Activated T-cell treated with anti-CD3 and anti-CD28 coated beads, Interleukin-2, amount 50 U/mL, for 24 hours (primary cell): ENCODE measurements at regions not wholly inside any gene's neighbourhood (a gene's known extent, or its start where the extent isn't known, plus 50 kb on each side); places are given as distances from the start of the nearest gene placed in this dataset.

Experiments
- DNase-seq: peaks from one replicate; pipeline ENCODE4 v3.0.0-alpha.2; 2020
- H3K27ac Mint-ChIP-seq: 2 replicates; pipeline ENCODE4 v1.8.0; 2020; ENCODE audit warnings: mild to moderate bottlenecking, mixed read lengths
- H3K27me3 Mint-ChIP-seq: 2 replicates; pipeline ENCODE4 v1.8.0; 2020; ENCODE audit warnings: mixed read lengths
- H3K36me3 Mint-ChIP-seq: 2 replicates; pipeline ENCODE4 v1.8.0; 2020; ENCODE audit warnings: low read depth, mixed read lengths
- H3K4me1 Mint-ChIP-seq: 2 replicates; pipeline ENCODE4 v1.8.0; 2020; ENCODE audit warnings: low read depth, mixed read lengths
- H3K4me3 Mint-ChIP-seq: 2 replicates; pipeline ENCODE4 v1.8.0; 2020; ENCODE audit warnings: mild to moderate bottlenecking, moderate library complexity, mixed read lengths
- H3K9me3 Mint-ChIP-seq: 2 replicates; pipeline ENCODE4 v1.8.0; 2020; ENCODE audit warnings: mixed read lengths

- Mint-ChIP-seq H3K4me3 (no peak overlapping the region), H3K4me1 (peaks cover 11% of the 10 kb centered on the region), H3K36me3 (no peaks in the 10 kb centered on the region), H3K27ac (no peak overlapping the region), H3K27me3 (no peaks in the 10 kb centered on the region), H3K9me3 (no peaks in the 10 kb centered on the region)
- DNase-seq, result no peak
Measured at GRCh38 chr10:47090903-47091302, 179.7 kb downstream of the PTPN20 start.

DNA sequence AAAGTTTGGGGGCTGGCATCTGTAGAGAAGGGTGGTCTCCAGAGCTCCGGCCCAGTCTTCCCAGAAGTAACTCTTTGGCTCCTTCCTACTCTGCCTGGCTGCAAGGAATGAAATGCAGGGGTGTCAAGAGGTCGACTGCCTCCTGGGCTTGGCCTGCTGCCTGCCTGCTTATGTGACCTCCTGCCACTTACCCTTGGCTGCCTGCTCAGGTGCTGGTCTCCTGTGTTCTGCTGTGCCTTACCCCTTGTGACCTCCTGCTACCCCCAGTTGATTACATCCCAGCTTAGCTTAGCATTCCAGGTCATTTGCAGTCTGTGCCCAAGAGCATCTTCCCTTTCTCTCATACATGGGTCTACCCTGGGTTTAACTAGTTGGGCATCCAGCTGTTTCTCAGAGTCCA lies 180.2 kb downstream of the PTPN20 start:
- Mint-ChIP-seq H3K4me3 (no peak overlapping the region), H3K9me3 (no peaks in the 10 kb centered on the region), H3K36me3 (no peaks in the 10 kb centered on the region), H3K27me3 (no peaks in the 10 kb centered on the region), H3K4me1 (peaks cover 11% of the 10 kb centered on the region), H3K27ac (no peak overlapping the region)
- no peak for DNase-seq

DNA sequence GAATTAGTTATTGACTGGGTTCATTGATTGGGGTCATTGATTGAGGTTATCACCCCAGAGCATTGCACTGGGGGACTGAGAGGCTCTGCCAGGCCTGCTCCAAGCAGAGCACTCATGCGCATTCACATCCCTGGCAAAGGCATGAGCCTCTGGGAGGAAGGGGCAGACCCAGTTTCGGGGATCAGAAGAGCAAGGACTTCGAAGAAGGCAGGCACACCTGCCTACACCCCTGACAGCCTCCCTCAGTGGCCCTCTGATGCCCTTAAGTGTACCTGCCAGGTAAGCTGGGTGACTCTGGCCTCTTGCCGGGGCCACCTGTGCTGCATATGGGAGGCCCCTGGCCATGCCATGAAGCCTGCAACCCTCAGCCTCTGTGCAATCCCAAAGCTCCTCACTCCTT lies 181.1 kb downstream of the PTPN20 start:
- H3K27ac Mint-ChIP-seq, result no peak overlapping the region
- no peaks in the 10 kb centered on the region for H3K9me3 Mint-ChIP-seq
- peaks cover 11% of the 10 kb centered on the region for H3K4me1 Mint-ChIP-seq
- no peaks in the 10 kb centered on the region for H3K36me3 Mint-ChIP-seq
- DNase-seq, result no peak
- no peaks in the 10 kb centered on the region for H3K27me3 Mint-ChIP-seq
- no peak overlapping the region for H3K4me3 Mint-ChIP-seq

DNA sequence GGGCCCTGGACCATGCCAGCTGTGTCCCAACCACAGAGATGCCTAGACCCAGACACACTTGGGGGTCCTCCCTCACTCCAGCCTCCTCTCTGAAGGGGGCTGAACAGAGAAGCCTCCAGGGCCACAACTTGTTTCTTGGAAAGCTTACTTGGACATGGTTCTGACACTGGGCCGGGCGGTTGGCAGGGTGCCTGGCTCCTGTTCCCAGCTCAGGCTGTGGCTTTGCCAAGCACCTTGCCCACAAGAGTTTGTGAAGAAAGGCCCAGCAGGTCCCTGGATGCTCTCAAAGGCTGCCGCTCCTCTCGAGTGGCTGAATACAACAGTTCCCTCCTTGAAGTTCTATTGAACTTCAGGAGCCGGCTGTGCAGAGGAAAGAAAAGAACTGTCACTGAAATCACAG lies 181.6 kb downstream of the PTPN20 start:
- Mint-ChIP-seq H3K36me3 (no peaks in the 10 kb centered on the region), H3K27ac (no peak overlapping the region), H3K9me3 (no peaks in the 10 kb centered on the region), H3K4me1 (peaks cover 6% of the 10 kb centered on the region), H3K27me3 (no peaks in the 10 kb centered on the region), H3K4me3 (no peak overlapping the region)
- no peak for DNase-seq

- no peaks in the 10 kb centered on the region for H3K27me3 Mint-ChIP-seq
- H3K36me3 Mint-ChIP-seq, result no peaks in the 10 kb centered on the region
- no peak overlapping the region for H3K4me3 Mint-ChIP-seq
- DNase-seq, result no peak
- H3K9me3 Mint-ChIP-seq, result no peaks in the 10 kb centered on the region
- H3K4me1 Mint-ChIP-seq, result no peaks in the 10 kb centered on the region
- no peak overlapping the region for H3K27ac Mint-ChIP-seq
Measured at GRCh38 chr10:47094126-47094525, 182.9 kb downstream of the PTPN20 start.

- Mint-ChIP-seq H3K4me3 (no peak overlapping the region), H3K36me3 (no peaks in the 10 kb centered on the region), H3K27ac (no peak overlapping the region), H3K9me3 (no peaks in the 10 kb centered on the region), H3K27me3 (no peaks in the 10 kb centered on the region), H3K4me1 (no peaks in the 10 kb centered on the region)
- no peak for DNase-seq
Measured at GRCh38 chr10:47094636-47095035, 183.4 kb downstream of the PTPN20 start.

- no peak for DNase-seq
- no peak overlapping the region for H3K27ac Mint-ChIP-seq
- no peaks in the 10 kb centered on the region for H3K36me3 Mint-ChIP-seq
- H3K9me3 Mint-ChIP-seq, result no peaks in the 10 kb centered on the region
- no peaks in the 10 kb centered on the region for H3K27me3 Mint-ChIP-seq
- H3K4me3 Mint-ChIP-seq, result no peak overlapping the region
- H3K4me1 Mint-ChIP-seq, result no peaks in the 10 kb centered on the region
Measured at GRCh38 chr10:47095211-47095610, 184.0 kb downstream of the PTPN20 start.

GRCh38 chr10:47095848-47096612 lies 184.8 kb downstream of the PTPN20 start:
- Mint-ChIP-seq H3K4me1 (no peaks in the 10 kb centered on the region), H3K4me3 (no peak overlapping the region), H3K27me3 (no peaks in the 10 kb centered on the region), H3K36me3 (no peaks in the 10 kb centered on the region), H3K9me3 (no peaks in the 10 kb centered on the region), H3K27ac (no peak overlapping the region)
- DNase-seq, result no peak

DNA sequence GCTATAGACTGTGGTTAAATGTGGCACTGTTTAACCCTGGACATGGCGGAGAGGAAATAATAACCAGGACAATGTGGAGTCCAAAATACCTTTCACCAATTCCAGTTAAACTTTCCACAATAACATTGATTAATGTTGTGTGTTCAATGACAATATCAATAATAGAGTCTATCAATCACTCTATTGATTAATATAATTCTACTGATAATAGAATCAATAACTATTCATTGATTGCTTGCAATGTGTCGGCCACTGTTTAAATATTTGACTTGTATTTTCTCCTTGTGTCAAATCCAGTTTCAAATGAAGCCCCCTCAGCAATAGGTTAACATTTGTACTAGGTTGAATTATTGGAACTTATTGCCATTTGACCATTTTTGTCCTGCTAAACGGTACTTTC lies 187.0 kb downstream of the PTPN20 start:
- DNase-seq, result no peak
- no peaks in the 10 kb centered on the region for H3K27me3 Mint-ChIP-seq
- H3K4me1 Mint-ChIP-seq, result no peaks in the 10 kb centered on the region
- no peaks in the 10 kb centered on the region for H3K36me3 Mint-ChIP-seq
- H3K9me3 Mint-ChIP-seq, result no peaks in the 10 kb centered on the region
- H3K27ac Mint-ChIP-seq, result no peak overlapping the region
- no peak overlapping the region for H3K4me3 Mint-ChIP-seq

GRCh38 chr10:47098964-47099363 lies 187.7 kb downstream of the PTPN20 start:
- Mint-ChIP-seq H3K9me3 (no peaks in the 10 kb centered on the region), H3K36me3 (no peaks in the 10 kb centered on the region), H3K4me3 (no peak overlapping the region), H3K27ac (no peak overlapping the region), H3K27me3 (no peaks in the 10 kb centered on the region), H3K4me1 (no peaks in the 10 kb centered on the region)
- DNase-seq, result no peak

- no peak overlapping the region for H3K27ac Mint-ChIP-seq
Measured at GRCh38 chr10:47099474-47099873, 188.2 kb downstream of the PTPN20 start.

GRCh38 chr10:47101196-47101595 lies 190.0 kb downstream of the PTPN20 start:
- H3K27ac Mint-ChIP-seq, result no peak overlapping the region
- DNase-seq, result no peak
- no peaks in the 10 kb centered on the region for H3K9me3 Mint-ChIP-seq
- no peak overlapping the region for H3K4me3 Mint-ChIP-seq
- peaks cover 4% of the 10 kb centered on the region for H3K4me1 Mint-ChIP-seq
- no peaks in the 10 kb centered on the region for H3K36me3 Mint-ChIP-seq
- H3K27me3 Mint-ChIP-seq, result no peaks in the 10 kb centered on the region

More at GRCh38 chr10:47099474-47099873, 188.2 kb downstream of the PTPN20 start:
- H3K9me3 Mint-ChIP-seq, result no peaks in the 10 kb centered on the region
- H3K27me3 Mint-ChIP-seq, result no peaks in the 10 kb centered on the region
- no peaks in the 10 kb centered on the region for H3K36me3 Mint-ChIP-seq
- H3K4me3 Mint-ChIP-seq, result no peak overlapping the region
- H3K4me1 Mint-ChIP-seq, result peaks cover 3% of the 10 kb centered on the region
- no peak for DNase-seq

DNA sequence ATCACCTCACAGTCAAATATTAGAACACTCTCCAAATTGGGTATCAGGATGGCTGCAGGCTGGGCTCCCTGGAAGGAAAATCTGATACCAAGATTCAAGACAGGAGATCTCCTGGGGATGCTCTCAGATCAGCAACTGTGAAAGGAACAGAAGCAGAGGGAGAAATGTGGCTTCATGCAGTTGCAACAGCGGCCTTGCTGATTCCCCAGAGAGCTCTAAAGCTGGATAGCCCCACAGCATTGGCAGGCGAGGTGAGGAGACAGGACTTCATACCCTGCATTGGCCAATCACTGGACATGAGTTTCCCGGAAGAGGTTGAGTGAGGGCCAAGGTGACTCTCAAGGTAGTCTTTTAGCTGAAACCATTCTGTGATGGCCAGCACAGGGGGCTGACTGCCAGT lies 190.6 kb downstream of the PTPN20 start:
- no peak for DNase-seq
- Mint-ChIP-seq H3K4me1 (peaks cover 4% of the 10 kb centered on the region), H3K27me3 (no peaks in the 10 kb centered on the region), H3K9me3 (no peaks in the 10 kb centered on the region), H3K4me3 (no peak overlapping the region), H3K36me3 (no peaks in the 10 kb centered on the region), H3K27ac (no peak overlapping the region)

DNA sequence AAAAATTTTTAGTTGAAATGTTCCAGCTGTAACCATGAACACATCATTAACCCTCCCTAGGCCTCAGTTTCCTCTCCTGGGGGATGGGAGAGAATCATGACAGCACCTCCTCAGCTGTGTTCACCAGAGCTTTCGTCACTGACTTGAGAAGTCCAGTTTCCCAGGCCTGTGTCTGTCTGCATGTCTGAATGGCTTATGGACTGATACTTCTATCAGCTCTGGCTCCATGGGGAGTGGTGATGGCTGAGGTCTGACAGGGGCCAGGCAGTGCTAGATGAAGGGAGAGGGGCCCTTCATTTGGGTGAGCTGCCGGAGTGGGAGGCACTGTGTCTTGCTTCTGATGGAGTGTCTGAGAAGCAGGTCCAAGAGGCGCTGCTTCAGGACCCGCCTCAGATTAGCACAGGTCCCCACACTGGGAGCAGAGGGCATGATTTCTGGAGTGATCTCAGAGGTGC lies 192.9 kb downstream of the PTPN20 start:
- no peaks in the 10 kb centered on the region for H3K27me3 Mint-ChIP-seq
- no peaks in the 10 kb centered on the region for H3K36me3 Mint-ChIP-seq
- H3K9me3 Mint-ChIP-seq, result no peaks in the 10 kb centered on the region
- no peak overlapping the region for H3K4me3 Mint-ChIP-seq
- H3K4me1 Mint-ChIP-seq, result peaks cover 4% of the 10 kb centered on the region
- no peak for DNase-seq
- no peak overlapping the region for H3K27ac Mint-ChIP-seq

GRCh38 chr10:47104786-47105385 lies 193.7 kb downstream of the PTPN20 start:
- Mint-ChIP-seq H3K4me3 (no peak overlapping the region), H3K27me3 (no peaks in the 10 kb centered on the region), H3K36me3 (no peaks in the 10 kb centered on the region), H3K9me3 (no peaks in the 10 kb centered on the region), H3K27ac (no peak overlapping the region), H3K4me1 (peaks cover 4% of the 10 kb centered on the region)
- DNase-seq, result no peak
